HEK293 (cell line): ENCODE measurements at regions not wholly inside any gene's neighbourhood (a gene's known extent, or its start where the extent isn't known, plus 50 kb on each side); places are given as distances from the start of the nearest gene placed in this dataset.

ENCODE experiments used
- CTCF ChIA-PET: fragments of 350-600 bp; formaldehyde crosslinking; extraction: SDS; loops from one replicate; lab custom pipeline; 2021; ENCODE audit warnings: antibody characterized with exemption; lab: Yijun Ruan, JAX
- POLR2A ChIA-PET: fragments of 300-600 bp; formaldehyde crosslinking; extraction: SDS; loops from one replicate; lab custom pipeline; 2020; ENCODE audit warnings: antibody characterized with exemption, inconsistent platforms; lab: Yijun Ruan, JAX
- H3K27ac ChIP-seq: fragments of 200-500 bp; sonication (Bioruptor generic); 2 replicates; pipeline ENCODE4 v1.5.1; 2014; ENCODE audit warnings: low read depth, low read length, control low read depth, inconsistent platforms; ENCODE audit errors: extremely low read depth
- H3K36me3 ChIP-seq, 2 experiments: fragments of 200-500 bp in 1 of 2; sonication (Bioruptor generic) in 1 of 2; 1 replicate in 1 of 2; 2 replicates in 1 of 2; pipeline ENCODE4 v1.5.1; 2014 to 2017; ENCODE audit warnings: inconsistent platforms in 2 of 2, low read length in 2 of 2; ENCODE audit not compliant: control insufficient read depth in 2 of 2, insufficient read depth in 1 of 2
- H3K4me1 ChIP-seq: fragments of 200-500 bp; sonication (Bioruptor generic); 2 replicates; pipeline ENCODE4 v1.5.1; 2014; ENCODE audit warnings: mild to moderate bottlenecking, low read length, inconsistent platforms; ENCODE audit not compliant: control insufficient read depth, insufficient read depth
- H3K4me3 ChIP-seq: 2 replicates; pipeline ENCODE4 v1.5.1; 2011; ENCODE audit warnings: low read depth, mild to moderate bottlenecking, control low read depth, low read length, moderate library complexity
- H3K9me3 ChIP-seq: fragments of 200-500 bp; sonication (Bioruptor generic); 2 replicates; pipeline ENCODE4 v1.5.1; 2014; ENCODE audit warnings: low read depth, low read length, inconsistent platforms; ENCODE audit not compliant: control insufficient read depth, insufficient read depth
- KLF1 ChIP-seq: fragments of 450-650 bp; formaldehyde crosslinking; IDR thresholded peaks from 2 replicates; pipeline ENCODE4 v1.5.1; 2016; ENCODE audit warnings: missing biosample characterization, missing genetic modification characterization
- KLF8 ChIP-seq: fragments of 450-650 bp; formaldehyde crosslinking; IDR thresholded peaks from 2 replicates; pipeline ENCODE4 v1.5.1; 2016; ENCODE audit warnings: missing biosample characterization, missing genetic modification characterization
- OVOL3 ChIP-seq: fragments of 450-650 bp; formaldehyde crosslinking; IDR thresholded peaks from 2 replicates; pipeline ENCODE4 v1.5.1; 2016; ENCODE audit warnings: missing biosample characterization, missing genetic modification characterization
- SALL2 ChIP-seq: fragments of 450-650 bp; formaldehyde crosslinking; IDR thresholded peaks from 2 replicates; pipeline ENCODE4 v1.5.0; 2017; ENCODE audit warnings: missing biosample characterization, mild to moderate bottlenecking, missing genetic modification characterization, borderline replicate concordance
- SP2 ChIP-seq: fragments of 450-650 bp; formaldehyde crosslinking; IDR thresholded peaks from 2 replicates; pipeline ENCODE4 v1.5.1; 2016; ENCODE audit warnings: missing biosample characterization, missing genetic modification characterization
- ZEB2 ChIP-seq: fragments of 450-650 bp; formaldehyde crosslinking; IDR thresholded peaks from 2 replicates; pipeline ENCODE4 v1.5.1; 2016; ENCODE audit warnings: missing biosample characterization, missing genetic modification characterization
- ZFHX2 ChIP-seq: fragments of 450-650 bp; formaldehyde crosslinking; conservative IDR thresholded peaks from 2 replicates; pipeline ENCODE4 v1.5.1; 2016; ENCODE audit warnings: missing biosample characterization, missing genetic modification characterization
- ZFP37 ChIP-seq: fragments of 450-650 bp; formaldehyde crosslinking; IDR thresholded peaks from 2 replicates; pipeline ENCODE4 v1.5.1; 2016; ENCODE audit warnings: missing biosample characterization, missing genetic modification characterization
- ZNF121 ChIP-seq: fragments of 450-650 bp; formaldehyde crosslinking; IDR thresholded peaks from 2 replicates; pipeline ENCODE4 v1.5.1; 2016; ENCODE audit warnings: missing biosample characterization, missing genetic modification characterization
- ZNF140 ChIP-seq: fragments of 450-650 bp; formaldehyde crosslinking; IDR thresholded peaks from 2 replicates; pipeline ENCODE4 v1.5.1; 2016; ENCODE audit warnings: missing biosample characterization, missing genetic modification characterization
- ZNF146 ChIP-seq: fragments of 450-650 bp; formaldehyde crosslinking; IDR thresholded peaks from 2 replicates; pipeline ENCODE4 v1.5.1; 2016; ENCODE audit warnings: missing biosample characterization, missing genetic modification characterization
- ZNF174 ChIP-seq: fragments of 450-650 bp; formaldehyde crosslinking; IDR thresholded peaks from 2 replicates; pipeline ENCODE4 v1.5.0; 2017; ENCODE audit warnings: missing biosample characterization, mild to moderate bottlenecking, missing genetic modification characterization
- ZNF274 ChIP-seq, 2 experiments: fragments of 200-500 bp in 1 of 2; fragments of 450-650 bp in 1 of 2; sonication (Bioruptor generic) in 1 of 2; formaldehyde crosslinking in 1 of 2; IDR thresholded peaks; 2 replicates each; pipeline versions ENCODE4 v1.5.1 to v1.6.1; 2014 to 2016; ENCODE audit warnings: borderline replicate concordance in 1 of 2, inconsistent platforms in 1 of 2, low read length in 1 of 2, missing biosample characterization in 1 of 2, missing genetic modification characterization in 1 of 2
- ZNF560 ChIP-seq: fragments of 450-650 bp; formaldehyde crosslinking; IDR thresholded peaks from 2 replicates; pipeline ENCODE4 v1.5.1; 2017; ENCODE audit warnings: missing biosample characterization, missing genetic modification characterization, borderline replicate concordance
- ZNF610 ChIP-seq: fragments of 450-650 bp; formaldehyde crosslinking; IDR thresholded peaks from 2 replicates; pipeline ENCODE4 v1.5.1; 2016; ENCODE audit warnings: missing biosample characterization, missing genetic modification characterization, borderline replicate concordance
- ZNF776 ChIP-seq: fragments of 450-650 bp; formaldehyde crosslinking; IDR thresholded peaks from 2 replicates; pipeline ENCODE4 v1.5.0; 2017; ENCODE audit warnings: missing biosample characterization, missing genetic modification characterization, borderline replicate concordance
- ZSCAN16 ChIP-seq: fragments of 450-650 bp; formaldehyde crosslinking; IDR thresholded peaks from 2 replicates; pipeline ENCODE4 v1.5.1; 2016; ENCODE audit warnings: missing biosample characterization, missing genetic modification characterization
- ZSCAN23 ChIP-seq: fragments of 450-650 bp; formaldehyde crosslinking; IDR thresholded peaks from 2 replicates; pipeline ENCODE4 v1.5.1; 2016; ENCODE audit warnings: missing biosample characterization, missing genetic modification characterization
- TF ChIP-seq, protein P1 (sequence below): fragments of 450-650 bp; formaldehyde crosslinking; IDR thresholded peaks from 2 replicates; pipeline ENCODE4 v1.5.1; 2016; ENCODE audit warnings: missing biosample characterization, missing genetic modification characterization
- TF ChIP-seq, protein P2 (sequence below): fragments of 450-650 bp; formaldehyde crosslinking; IDR thresholded peaks from 2 replicates; pipeline ENCODE4 v1.5.1; 2017; ENCODE audit warnings: missing biosample characterization, missing genetic modification characterization
- TF ChIP-seq, protein P3 (sequence below): fragments of 450-650 bp; formaldehyde crosslinking; IDR thresholded peaks from 2 replicates; pipeline ENCODE4 v1.5.1; 2017; ENCODE audit warnings: missing biosample characterization, missing genetic modification characterization

DNA sequence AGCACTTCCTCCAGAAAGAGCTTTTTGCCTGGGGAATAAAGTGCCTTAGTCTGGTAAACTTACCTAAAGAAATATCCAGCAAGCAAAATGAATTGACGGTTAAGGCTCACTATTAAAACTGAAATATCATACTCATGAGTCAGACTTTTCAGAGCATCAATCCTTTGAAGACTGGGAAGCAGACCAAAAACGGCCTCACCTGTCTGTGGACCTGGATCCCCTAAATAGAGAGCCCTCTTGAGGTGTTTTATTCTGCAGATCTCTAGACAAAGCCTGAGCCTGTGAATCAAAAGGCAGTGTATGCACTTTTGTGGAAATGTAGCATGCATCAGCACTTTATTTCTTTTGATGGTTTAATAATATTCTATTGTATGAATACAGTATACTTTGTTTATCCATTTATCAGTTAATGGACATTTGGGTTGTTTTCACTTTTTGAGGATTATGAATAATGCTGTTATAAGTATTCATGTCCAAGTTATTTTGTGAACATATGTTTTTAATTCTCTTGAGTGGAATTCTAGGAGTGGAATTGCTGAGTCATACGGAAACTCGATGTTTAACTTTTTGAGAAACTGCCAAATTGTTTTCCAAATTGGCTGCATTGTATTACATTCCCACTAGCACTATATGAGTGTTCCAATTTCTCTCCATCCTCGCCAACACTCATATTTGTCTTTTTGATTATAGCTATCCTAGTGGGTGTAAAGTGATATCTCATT, 449.0 kb upstream of the IGFBP3 start:
- no peak overlapping the region for H3K27ac ChIP-seq
- CTCF ChIA-PET, result interaction anchor here (0.7 to 1.0 kb wide), 2 partner anchors 20 to 243 kb away, joined by 3 to 5 read pairs; no protein-coding TSS in a partner anchor
- H3K4me3 ChIP-seq, result no peak overlapping the region
- H3K4me1 ChIP-seq, result no peaks in the 10 kb centered on the region
- H3K9me3 ChIP-seq, result no peaks in the 10 kb centered on the region
- TF ChIP-seq, protein P1, sequence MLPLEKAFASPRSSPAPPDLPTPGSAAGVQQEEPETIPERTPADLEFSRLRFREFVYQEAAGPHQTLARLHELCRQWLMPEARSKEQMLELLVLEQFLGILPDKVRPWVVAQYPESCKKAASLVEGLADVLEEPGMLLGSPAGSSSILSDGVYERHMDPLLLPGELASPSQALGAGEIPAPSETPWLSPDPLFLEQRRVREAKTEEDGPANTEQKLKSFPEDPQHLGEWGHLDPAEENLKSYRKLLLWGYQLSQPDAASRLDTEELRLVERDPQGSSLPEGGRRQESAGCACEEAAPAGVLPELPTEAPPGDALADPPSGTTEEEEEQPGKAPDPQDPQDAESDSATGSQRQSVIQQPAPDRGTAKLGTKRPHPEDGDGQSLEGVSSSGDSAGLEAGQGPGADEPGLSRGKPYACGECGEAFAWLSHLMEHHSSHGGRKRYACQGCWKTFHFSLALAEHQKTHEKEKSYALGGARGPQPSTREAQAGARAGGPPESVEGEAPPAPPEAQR (tag by site-specific recombination), result no peak
- TF ChIP-seq ZNF776 (tag by site-specific recombination) (no peak), KLF8 (tag by site-specific recombination) (no peak), ZNF610 (no peak), OVOL3 (tag by site-specific recombination) (no peak), ZNF274 (IDR thresholded peaks at IDR 0.05; ENCODE audit: low read length) (no peak), ZNF274 (tag by site-specific recombination; IDR thresholded peaks at IDR 0.05; ENCODE audit: borderline replicate concordance) (no peak)
- TF ChIP-seq, all 188 proteins: peak for 0
- POLR2A ChIA-PET, result no interaction called here
- H3K36me3 ChIP-seq, result no peaks in the 10 kb centered on the region

DNA sequence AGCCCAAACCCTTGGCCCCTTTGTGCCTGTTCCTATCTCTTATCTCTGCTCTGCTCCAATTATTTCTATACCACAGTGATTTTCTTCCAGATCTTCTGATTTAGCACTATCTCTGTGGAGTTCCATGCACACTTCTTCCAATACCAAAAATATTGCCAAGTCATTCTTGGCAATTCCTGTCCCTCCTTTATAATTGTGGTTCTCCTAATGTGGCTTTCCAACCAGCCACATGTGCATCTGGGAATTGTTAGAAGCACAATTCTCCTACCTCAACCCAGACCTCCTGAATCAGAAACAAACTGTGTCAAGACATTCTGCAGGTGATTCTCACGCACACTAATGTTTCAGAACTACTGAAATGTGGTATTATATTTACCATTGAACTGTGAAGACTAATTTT, 447.8 kb upstream of the IGFBP3 start:
- no peaks in the 10 kb centered on the region for H3K4me1 ChIP-seq
- ChIA-PET POLR2A (no interaction called here), CTCF (interaction anchor here (1.0 kb wide), 1 partner anchor 21 kb away, joined by 5 read pairs; no protein-coding TSS in a partner anchor)
- H3K4me3 ChIP-seq, result no peak overlapping the region
- no peaks in the 10 kb centered on the region for H3K9me3 ChIP-seq
- TF ChIP-seq ZFP37 (tag by site-specific recombination), result no peak
- TF ChIP-seq ZSCAN23 (tag by site-specific recombination), result no peak
- TF ChIP-seq ZEB2 (tag by site-specific recombination), result no peak
- TF ChIP-seq, protein P2, sequence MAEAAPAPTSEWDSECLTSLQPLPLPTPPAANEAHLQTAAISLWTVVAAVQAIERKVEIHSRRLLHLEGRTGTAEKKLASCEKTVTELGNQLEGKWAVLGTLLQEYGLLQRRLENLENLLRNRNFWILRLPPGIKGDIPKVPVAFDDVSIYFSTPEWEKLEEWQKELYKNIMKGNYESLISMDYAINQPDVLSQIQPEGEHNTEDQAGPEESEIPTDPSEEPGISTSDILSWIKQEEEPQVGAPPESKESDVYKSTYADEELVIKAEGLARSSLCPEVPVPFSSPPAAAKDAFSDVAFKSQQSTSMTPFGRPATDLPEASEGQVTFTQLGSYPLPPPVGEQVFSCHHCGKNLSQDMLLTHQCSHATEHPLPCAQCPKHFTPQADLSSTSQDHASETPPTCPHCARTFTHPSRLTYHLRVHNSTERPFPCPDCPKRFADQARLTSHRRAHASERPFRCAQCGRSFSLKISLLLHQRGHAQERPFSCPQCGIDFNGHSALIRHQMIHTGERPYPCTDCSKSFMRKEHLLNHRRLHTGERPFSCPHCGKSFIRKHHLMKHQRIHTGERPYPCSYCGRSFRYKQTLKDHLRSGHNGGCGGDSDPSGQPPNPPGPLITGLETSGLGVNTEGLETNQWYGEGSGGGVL (tag by site-specific recombination), result no peak
- TF ChIP-seq ZNF560, result no peak
- TF ChIP-seq ZNF174 (tag by site-specific recombination), result no peak
- TF ChIP-seq SALL2 (tag by site-specific recombination), result no peak
- TF ChIP-seq KLF1 (tag by site-specific recombination), result no peak
- no peak for TF ChIP-seq ZNF140 (tag by site-specific recombination)
- no peak for TF ChIP-seq OVOL3 (tag by site-specific recombination)
- no peak for TF ChIP-seq ZNF146 (tag by site-specific recombination)
- TF ChIP-seq, protein P3, sequence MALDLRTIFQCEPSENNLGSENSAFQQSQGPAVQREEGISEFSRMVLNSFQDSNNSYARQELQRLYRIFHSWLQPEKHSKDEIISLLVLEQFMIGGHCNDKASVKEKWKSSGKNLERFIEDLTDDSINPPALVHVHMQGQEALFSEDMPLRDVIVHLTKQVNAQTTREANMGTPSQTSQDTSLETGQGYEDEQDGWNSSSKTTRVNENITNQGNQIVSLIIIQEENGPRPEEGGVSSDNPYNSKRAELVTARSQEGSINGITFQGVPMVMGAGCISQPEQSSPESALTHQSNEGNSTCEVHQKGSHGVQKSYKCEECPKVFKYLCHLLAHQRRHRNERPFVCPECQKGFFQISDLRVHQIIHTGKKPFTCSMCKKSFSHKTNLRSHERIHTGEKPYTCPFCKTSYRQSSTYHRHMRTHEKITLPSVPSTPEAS (tag by site-specific recombination), result no peak
- no peak for TF ChIP-seq ZSCAN16 (tag by site-specific recombination)
- TF ChIP-seq ZNF121 (tag by site-specific recombination), result no peak
- TF ChIP-seq ZFHX2, result no peak
- TF ChIP-seq SP2 (tag by site-specific recombination), result no peak
- TF ChIP-seq, all 188 proteins: peak for 0
- H3K36me3 ChIP-seq, result no peaks in the 10 kb centered on the region
- H3K27ac ChIP-seq, result no peak overlapping the region
